Stimulated activated CD8-positive, alpha-beta memory T cell treated with anti-CD3 and anti-CD28 coated beads, Interleukin-12 subunit alpha, Interleukin-12 subunit beta, amount 100 ng/mL, for 24 hours (primary cell): ENCODE measurements at regions not wholly inside any gene's neighbourhood (a gene's known extent, or its start where the extent isn't known, plus 50 kb on each side); places are given as distances from the start of the nearest gene placed in this dataset.
"Not testable (repeated sequence)": the region's sequence is repeated elsewhere in the genome, so short reads cannot be mapped to it uniquely, and the experiment has no call there.

Experiments used
- DNase-seq: peaks from one replicate; pipeline ENCODE4 v3.0.0-alpha.2; 2020; ENCODE audit errors: extremely low read depth

GRCh38 chr12:126248871-126249403, 1183.7 kb downstream of the AACS start:
- DNase-seq = no peak

- no peak for DNase-seq
Observed at GRCh38 chr12:126258190-126258589, 1193.0 kb downstream of the AACS start.

- no peak for DNase-seq
Observed at GRCh38 chr12:126262829-126263228, 1197.6 kb downstream of the AACS start.

GRCh38 chr12:126268222-126268621, 1203.0 kb downstream of the AACS start:
- no peak for DNase-seq

GRCh38 chr12:126271159-126271558, 1205.9 kb downstream of the AACS start:
- no peak for DNase-seq

GRCh38 chr12:126282691-126283090, 1217.5 kb downstream of the AACS start:
- DNase-seq = no peak

GRCh38 chr12:126286203-126286602, 1221.0 kb downstream of the AACS start:
- DNase-seq = no peak

GRCh38 chr12:126290456-126290855, 1225.2 kb downstream of the AACS start:
- no peak for DNase-seq

- not testable (repeated sequence) for DNase-seq
Observed at GRCh38 chr12:126291987-126292386, 1226.8 kb downstream of the AACS start.

- DNase-seq = no peak
Observed at GRCh38 chr12:126295652-126296051, 1230.4 kb downstream of the AACS start.

- DNase-seq = no peak
Observed at GRCh38 chr12:126309278-126309677, 1244.0 kb downstream of the AACS start.

- no peak for DNase-seq
Observed at GRCh38 chr12:126312457-126312856, 1247.2 kb downstream of the AACS start.

GRCh38 chr12:126316411-126316810, 1251.2 kb downstream of the AACS start:
- DNase-seq = no peak

- no peak for DNase-seq
Observed at GRCh38 chr12:126337556-126338441, 1272.6 kb downstream of the AACS start.

- DNase-seq = no peak
Observed at GRCh38 chr12:126342866-126343265, 1277.6 kb downstream of the AACS start.

- DNase-seq = no peak
Observed at GRCh38 chr12:126343321-126343720, 1278.1 kb downstream of the AACS start.

GRCh38 chr12:126346087-126346486, 1280.9 kb downstream of the AACS start:
- no peak for DNase-seq

GRCh38 chr12:126347421-126347820, 1282.2 kb downstream of the AACS start:
- DNase-seq = no peak

GRCh38 chr12:126349383-126349782, 1284.1 kb downstream of the AACS start:
- no peak for DNase-seq

GRCh38 chr12:126353604-126354003, 1288.4 kb downstream of the AACS start:
- no peak for DNase-seq

- DNase-seq = no peak
Observed at GRCh38 chr12:126354633-126355032, 1289.4 kb downstream of the AACS start.

GRCh38 chr12:126355346-126355745, 1290.1 kb downstream of the AACS start:
- DNase-seq = no peak

- no peak for DNase-seq
Observed at GRCh38 chr12:126358806-126359205, 1293.6 kb downstream of the AACS start.
